Central memory CD8-positive, alpha-beta T cell (primary cell): ENCODE measurements at regions not wholly inside any gene's neighbourhood (a gene's known extent, or its start where the extent isn't known, plus 50 kb on each side); places are given as distances from the start of the nearest gene placed in this dataset.

ENCODE experiments used
- ATAC-seq: fragments of 150-1000 bp; cut with Tn5 transposase; replicated peaks from 2 replicates; pipeline ENCODE4 v1.10.0; 2022; ENCODE audit warnings: mild to moderate bottlenecking, moderate FRiP score, moderate number of reproducible peaks; ENCODE audit not compliant: poor library complexity, severe bottlenecking; ENCODE audit errors: extremely low read depth
- DNase-seq, 2 donors: peaks; one replicate each; pipeline ENCODE4 v3.0.0; 2021; ENCODE audit warnings: low spot score in 2 of 2
- H3K27ac Mint-ChIP-seq: one replicate; pipeline ENCODE4 v1.8.0; 2022; ENCODE audit warnings: low read depth, mild to moderate bottlenecking, moderate library complexity, mixed read lengths
- H3K27me3 Mint-ChIP-seq: one replicate; pipeline ENCODE4 v1.8.0; 2022; ENCODE audit warnings: mixed read lengths
- H3K36me3 Mint-ChIP-seq: one replicate; pipeline ENCODE4 v1.8.0; 2022; ENCODE audit warnings: mild to moderate bottlenecking, moderate library complexity, mixed read lengths; ENCODE audit not compliant: insufficient read depth
- H3K4me1 Mint-ChIP-seq: one replicate; pipeline ENCODE4 v1.8.0; 2022; ENCODE audit warnings: mixed read lengths
- H3K4me3 Mint-ChIP-seq: one replicate; pipeline ENCODE4 v1.8.0; 2022; ENCODE audit warnings: mild to moderate bottlenecking, moderate library complexity, mixed read lengths
- H3K9me3 Mint-ChIP-seq: one replicate; pipeline ENCODE4 v1.8.0; 2022; ENCODE audit warnings: mixed read lengths

DNA sequence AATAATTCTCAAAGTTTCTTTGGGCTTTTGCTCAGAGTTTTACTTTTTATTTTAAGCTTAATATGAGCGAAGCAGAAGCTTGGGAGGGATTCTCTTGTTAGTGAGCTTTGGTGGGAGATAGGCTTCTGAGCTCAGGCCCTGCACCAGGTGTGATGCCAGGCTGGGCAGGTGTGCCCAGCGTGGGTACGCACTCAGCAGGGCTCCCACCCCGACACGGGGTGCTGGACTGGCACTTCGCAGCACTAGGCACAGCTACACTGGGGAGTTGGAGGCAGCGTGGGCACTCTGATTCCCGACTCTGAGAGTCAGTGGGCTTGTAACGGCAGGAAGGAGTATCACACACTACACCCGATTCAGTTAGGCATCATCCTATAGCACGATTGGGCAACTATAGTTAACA lies 244.0 kb downstream of the KLF13 start:
- H3K4me1 Mint-ChIP-seq, result no peaks in the 10 kb centered on the region

DNA sequence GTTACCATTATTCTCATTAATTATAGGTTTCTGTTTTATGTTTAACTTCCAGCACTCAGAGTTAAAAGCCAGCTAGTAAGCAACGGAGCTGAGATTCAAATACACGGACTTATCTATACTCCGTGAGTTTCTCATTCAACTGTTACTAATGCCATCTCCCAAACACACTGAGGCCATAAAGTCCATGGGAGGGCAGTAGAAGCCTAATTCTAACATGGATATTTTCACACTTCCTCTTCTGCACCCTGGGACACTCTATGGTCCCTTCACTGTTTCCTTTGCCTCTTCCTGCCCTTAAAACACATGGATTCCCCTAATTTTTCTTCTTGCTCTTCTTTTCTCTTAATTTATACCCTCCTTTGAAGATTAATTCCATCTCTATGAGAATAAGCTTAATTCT lies 245.0 kb downstream of the KLF13 start:
- Mint-ChIP-seq H3K9me3 (no peaks in the 10 kb centered on the region), H3K27me3 (peaks cover 15% of the 10 kb centered on the region), H3K4me3 (no peak overlapping the region), H3K36me3 (peaks cover 3% of the 10 kb centered on the region), H3K27ac (no peak overlapping the region), H3K4me1 (no peaks in the 10 kb centered on the region)
- ATAC-seq, result no peak
- DNase-seq, result no peak

More for the DNA sequence above, 244.0 kb downstream of the KLF13 start:
- peaks cover 15% of the 10 kb centered on the region for H3K27me3 Mint-ChIP-seq
- H3K4me3 Mint-ChIP-seq, result no peak overlapping the region
- ATAC-seq (no peak), DNase-seq (no peak)
- H3K36me3 Mint-ChIP-seq, result peaks cover 3% of the 10 kb centered on the region
- H3K27ac Mint-ChIP-seq, result no peak overlapping the region
- H3K9me3 Mint-ChIP-seq, result no peaks in the 10 kb centered on the region

DNA sequence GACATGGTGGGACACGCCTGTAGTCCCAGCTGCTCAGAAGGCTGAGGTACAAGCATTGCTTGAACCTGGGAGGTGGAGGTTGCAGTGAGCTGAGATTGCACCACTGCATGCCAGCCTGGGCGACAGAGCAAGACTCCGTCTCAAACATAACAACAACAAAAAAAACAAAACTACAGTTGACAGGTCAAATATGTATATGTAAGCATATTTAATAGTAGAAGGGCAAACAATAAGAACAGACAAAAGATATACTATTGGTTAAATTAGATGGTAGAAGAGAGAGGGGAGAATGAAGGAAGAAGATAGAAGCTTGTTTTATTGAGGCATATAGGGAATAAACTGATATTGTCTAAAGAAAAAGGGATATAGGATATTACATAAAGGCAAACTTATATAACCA lies 247.1 kb downstream of the KLF13 start:
- DNase-seq (no peak), ATAC-seq (no peak)
- no peaks in the 10 kb centered on the region for H3K9me3 Mint-ChIP-seq
- peaks cover 15% of the 10 kb centered on the region for H3K27me3 Mint-ChIP-seq
- no peaks in the 10 kb centered on the region for H3K4me1 Mint-ChIP-seq
- H3K4me3 Mint-ChIP-seq, result no peak overlapping the region
- H3K36me3 Mint-ChIP-seq, result no peaks in the 10 kb centered on the region
- H3K27ac Mint-ChIP-seq, result no peak overlapping the region

DNA sequence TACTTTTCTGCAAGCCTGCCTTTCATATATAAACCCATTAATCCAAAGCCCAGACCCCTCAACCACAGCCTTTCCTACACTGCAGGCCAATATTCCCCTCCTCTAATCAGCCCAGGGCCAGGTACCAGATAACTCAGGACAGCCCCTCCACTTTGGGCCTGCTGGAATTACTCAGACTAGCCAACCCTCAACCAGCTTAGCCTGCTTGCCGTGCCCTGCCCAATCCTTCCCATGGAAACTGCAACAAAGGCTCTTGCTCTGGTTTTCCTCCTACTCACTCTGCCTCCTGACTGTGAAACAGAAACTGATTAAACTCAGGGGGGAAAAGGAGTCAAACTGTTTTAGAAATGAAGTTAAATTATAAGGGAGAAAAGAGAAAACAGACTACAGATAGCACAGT lies 248.1 kb downstream of the KLF13 start:
- Mint-ChIP-seq H3K36me3 (no peaks in the 10 kb centered on the region), H3K27me3 (peaks cover 15% of the 10 kb centered on the region), H3K27ac (no peak overlapping the region), H3K4me3 (no peak overlapping the region), H3K9me3 (no peaks in the 10 kb centered on the region), H3K4me1 (no peaks in the 10 kb centered on the region)
- DNase-seq (no peak), ATAC-seq (no peak)

DNA sequence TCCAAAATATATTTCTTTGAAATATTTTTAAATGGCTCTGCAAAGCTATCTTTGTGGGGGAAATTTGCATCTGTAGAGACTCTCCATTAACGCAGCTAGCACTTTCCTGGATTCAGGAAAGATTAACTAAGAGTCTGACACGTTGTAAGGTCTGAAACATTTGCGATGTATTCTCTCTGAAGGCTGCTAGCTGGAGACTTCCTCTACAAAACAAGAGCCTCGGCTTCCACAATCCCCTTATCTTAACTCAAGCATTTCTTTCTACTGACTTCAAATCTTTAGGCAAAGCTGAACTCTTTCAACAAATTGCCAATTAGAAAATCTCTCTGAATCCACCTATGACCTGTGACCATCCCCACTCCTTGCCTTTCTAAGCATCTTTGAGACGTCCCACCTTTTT lies 250.5 kb downstream of the KLF13 start:
- ATAC-seq, result no peak

DNA sequence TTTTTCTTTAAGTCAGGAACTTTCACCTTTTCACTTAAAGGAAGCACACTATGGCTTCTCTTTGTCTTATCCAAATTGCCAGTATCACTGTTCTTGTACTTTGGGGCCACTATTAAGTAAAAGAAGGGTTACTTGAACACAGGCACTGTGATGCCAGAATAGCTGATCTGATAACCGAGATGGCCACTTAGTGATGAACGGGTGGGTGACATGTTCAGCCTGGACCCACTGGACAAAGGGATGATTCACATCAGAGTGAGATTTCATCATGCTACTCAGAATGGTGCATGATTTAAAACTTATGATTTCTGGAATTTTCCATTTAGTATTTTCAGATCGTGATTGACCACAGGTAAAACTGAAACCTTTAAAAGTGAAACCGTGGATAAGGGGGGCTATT lies 252.6 kb downstream of the KLF13 start:
- H3K27ac Mint-ChIP-seq, result no peak overlapping the region
- H3K4me1 Mint-ChIP-seq, result no peaks in the 10 kb centered on the region
- no peaks in the 10 kb centered on the region for H3K9me3 Mint-ChIP-seq
- H3K4me3 Mint-ChIP-seq, result no peak overlapping the region
- no peaks in the 10 kb centered on the region for H3K36me3 Mint-ChIP-seq
- ATAC-seq (no peak), DNase-seq (no peak)
- H3K27me3 Mint-ChIP-seq, result no peaks in the 10 kb centered on the region

More for the DNA sequence above, 250.5 kb downstream of the KLF13 start:
- H3K9me3 Mint-ChIP-seq, result no peaks in the 10 kb centered on the region
- no peaks in the 10 kb centered on the region for H3K4me1 Mint-ChIP-seq
- H3K36me3 Mint-ChIP-seq, result no peaks in the 10 kb centered on the region
- no peak overlapping the region for H3K4me3 Mint-ChIP-seq
- no peak for DNase-seq
- no peak overlapping the region for H3K27ac Mint-ChIP-seq
- H3K27me3 Mint-ChIP-seq, result peaks cover 8% of the 10 kb centered on the region

DNA sequence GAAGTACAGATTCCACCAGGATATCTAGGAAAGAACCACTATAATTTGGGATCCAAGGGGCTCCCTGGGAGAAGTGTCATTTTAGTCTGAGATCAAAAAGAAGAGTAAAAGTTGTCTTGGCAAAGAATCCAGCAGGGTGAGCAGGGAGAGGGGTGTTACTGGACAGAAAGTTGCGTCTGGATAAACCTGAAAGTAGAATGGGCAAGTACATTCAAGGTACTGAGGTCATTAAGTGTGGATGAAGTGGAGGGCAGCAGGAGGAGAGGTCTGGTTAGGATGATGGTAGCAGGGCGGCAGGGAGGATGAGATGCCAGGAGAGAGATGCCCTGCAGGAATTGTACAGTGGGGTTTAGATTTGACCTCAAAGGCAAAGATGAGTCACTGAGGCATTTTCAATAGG lies 253.3 kb downstream of the KLF13 start:
- Mint-ChIP-seq H3K27ac (no peak overlapping the region), H3K36me3 (no peaks in the 10 kb centered on the region), H3K4me1 (no peaks in the 10 kb centered on the region), H3K4me3 (no peak overlapping the region), H3K27me3 (peaks cover 6% of the 10 kb centered on the region), H3K9me3 (no peaks in the 10 kb centered on the region)
- DNase-seq (no peak), ATAC-seq (no peak)

DNA sequence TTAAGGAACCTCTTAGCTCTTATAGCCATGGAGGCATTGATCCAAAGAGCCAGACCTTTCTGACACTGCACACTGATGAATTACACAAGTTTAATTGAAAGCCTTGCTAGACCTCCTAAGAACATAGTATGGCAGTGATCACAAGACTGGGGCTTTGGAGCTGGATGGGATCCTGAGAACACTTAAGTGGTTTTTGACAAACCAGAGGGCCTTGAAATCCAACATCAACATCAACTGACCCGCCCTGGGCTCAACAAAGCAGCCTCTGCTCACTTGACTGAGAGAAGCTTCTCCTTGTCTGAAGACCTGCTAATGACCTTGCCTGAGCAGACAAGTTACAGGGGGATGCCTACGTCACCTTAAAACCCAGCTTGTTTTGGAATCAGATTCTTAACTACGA lies 257.6 kb downstream of the KLF13 start:
- Mint-ChIP-seq H3K36me3 (peaks cover 1% of the 10 kb centered on the region), H3K27me3 (peaks cover 35% of the 10 kb centered on the region), H3K4me1 (no peaks in the 10 kb centered on the region), H3K9me3 (no peaks in the 10 kb centered on the region), H3K4me3 (no peak overlapping the region), H3K27ac (no peak overlapping the region)
- DNase-seq (no peak), ATAC-seq (no peak)

DNA sequence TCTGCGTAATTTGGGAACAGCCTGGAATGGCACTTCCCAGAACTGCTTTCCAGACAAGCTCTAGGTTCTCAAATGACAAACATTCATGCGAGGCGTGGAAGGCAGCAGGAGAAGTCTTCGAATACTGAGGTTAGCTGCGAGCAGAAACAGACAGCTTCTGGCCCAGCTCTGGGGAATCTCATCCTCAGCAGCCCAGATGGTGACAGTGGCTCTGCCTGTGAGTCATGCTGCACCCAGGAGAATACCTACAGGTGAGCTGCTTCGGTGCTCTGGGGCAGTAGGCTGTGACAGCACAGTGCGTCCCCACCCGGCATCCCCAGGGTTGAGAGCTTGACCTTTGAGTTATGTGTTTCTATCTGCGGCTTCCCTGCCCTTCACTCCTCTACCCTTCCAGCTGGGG lies 258.6 kb downstream of the KLF13 start:
- no peak for DNase-seq
- H3K27ac Mint-ChIP-seq, result no peak overlapping the region
- no peak overlapping the region for H3K4me3 Mint-ChIP-seq
- H3K36me3 Mint-ChIP-seq, result peaks cover 1% of the 10 kb centered on the region
- H3K27me3 Mint-ChIP-seq, result peaks cover 35% of the 10 kb centered on the region
- no peaks in the 10 kb centered on the region for H3K9me3 Mint-ChIP-seq
- H3K4me1 Mint-ChIP-seq, result no peaks in the 10 kb centered on the region
- ATAC-seq, result no peak

DNA sequence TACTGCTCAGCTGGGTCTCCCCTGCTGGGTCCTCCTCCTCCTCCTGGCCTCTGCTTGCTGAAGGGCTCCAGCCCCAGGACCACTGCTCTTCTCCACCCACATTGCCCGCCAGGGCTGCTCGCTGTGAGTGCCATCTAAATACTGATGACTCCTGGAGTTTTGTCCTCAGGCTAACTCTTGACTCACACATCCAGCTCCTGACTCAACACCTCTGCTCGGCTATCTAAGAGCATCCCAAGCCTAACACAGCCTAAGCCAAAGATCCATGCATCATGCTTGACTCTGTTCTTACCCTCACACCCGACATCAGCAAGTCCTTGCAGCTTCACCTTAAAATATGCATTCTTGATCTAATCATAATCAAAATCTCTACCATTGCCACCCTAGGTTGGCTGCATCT lies 260.2 kb downstream of the KLF13 start:
- no peaks in the 10 kb centered on the region for H3K4me1 Mint-ChIP-seq

DNA sequence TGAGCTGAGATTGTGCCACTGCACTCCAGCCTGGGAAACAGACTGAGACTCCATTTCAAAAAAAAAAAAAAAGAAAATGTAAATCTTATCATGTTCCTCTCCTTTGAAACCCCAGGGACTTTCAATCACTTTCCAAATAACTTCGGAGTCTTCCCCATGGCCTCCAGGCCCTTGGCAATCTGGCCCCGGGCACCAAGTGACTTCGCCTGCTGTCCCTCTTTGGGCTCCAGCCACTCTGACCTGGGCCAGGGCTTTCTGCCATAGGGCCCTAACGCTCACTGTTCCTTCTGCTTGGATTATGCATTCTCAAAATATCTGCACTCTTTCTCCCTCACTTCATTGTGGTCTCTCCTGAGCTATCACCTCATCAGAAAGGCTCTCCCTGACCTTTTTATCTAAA lies 260.9 kb downstream of the KLF13 start:
- Mint-ChIP-seq H3K4me3 (no peak overlapping the region), H3K36me3 (peaks cover 1% of the 10 kb centered on the region), H3K27me3 (peaks cover 46% of the 10 kb centered on the region), H3K27ac (no peak overlapping the region), H3K4me1 (no peaks in the 10 kb centered on the region), H3K9me3 (no peaks in the 10 kb centered on the region)
- no peak for DNase-seq
- no peak for ATAC-seq

More for the DNA sequence above, 260.2 kb downstream of the KLF13 start:
- DNase-seq (no peak), ATAC-seq (no peak)
- Mint-ChIP-seq H3K27ac (no peak overlapping the region), H3K4me3 (no peak overlapping the region), H3K36me3 (peaks cover 1% of the 10 kb centered on the region), H3K27me3 (peaks cover 46% of the 10 kb centered on the region), H3K9me3 (no peaks in the 10 kb centered on the region)

DNA sequence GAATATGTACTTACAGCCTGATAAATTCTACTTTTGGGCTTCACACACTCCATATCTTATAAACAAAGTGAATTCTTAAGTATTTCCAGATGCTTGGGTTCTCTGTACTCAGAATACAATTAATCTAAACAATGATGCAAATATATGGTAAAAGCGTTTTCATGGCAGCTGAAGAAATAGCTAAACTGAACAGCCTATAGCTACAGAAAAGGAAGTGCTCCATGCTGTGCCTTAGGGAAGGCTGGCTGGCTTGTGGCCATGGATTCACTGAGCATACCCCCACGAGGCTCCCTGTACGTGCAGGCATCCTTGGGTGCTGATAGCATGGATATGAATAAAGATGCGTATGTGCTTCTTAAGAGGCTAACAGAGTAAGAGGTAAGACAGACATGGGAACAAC lies 264.0 kb downstream of the KLF13 start:
- H3K27ac Mint-ChIP-seq, result no peak overlapping the region
- no peak overlapping the region for H3K4me3 Mint-ChIP-seq
- H3K4me1 Mint-ChIP-seq, result no peaks in the 10 kb centered on the region
- peaks cover 36% of the 10 kb centered on the region for H3K27me3 Mint-ChIP-seq
- no peaks in the 10 kb centered on the region for H3K9me3 Mint-ChIP-seq
- H3K36me3 Mint-ChIP-seq, result peaks cover 1% of the 10 kb centered on the region
- DNase-seq (no peak), ATAC-seq (no peak)

DNA sequence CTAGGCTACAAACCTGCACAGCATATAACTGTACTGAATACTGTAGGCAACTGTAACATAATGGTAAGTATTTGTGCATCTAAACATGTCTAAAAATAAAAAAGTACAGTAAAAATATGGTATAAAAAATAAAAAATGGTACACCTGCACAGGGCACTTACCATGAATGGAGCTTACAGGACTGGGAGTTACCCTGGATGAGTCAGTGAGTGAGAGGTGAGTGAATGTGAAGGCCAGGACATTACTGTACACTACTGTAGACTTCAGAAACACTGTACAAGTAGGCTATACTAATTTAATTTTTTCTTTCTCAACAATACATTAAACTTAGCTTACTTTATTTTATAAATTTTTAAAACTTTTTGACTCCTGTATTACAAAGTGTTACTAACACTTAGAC lies 265.3 kb downstream of the KLF13 start:
- no peaks in the 10 kb centered on the region for H3K9me3 Mint-ChIP-seq
- peaks cover 1% of the 10 kb centered on the region for H3K36me3 Mint-ChIP-seq
- peaks cover 25% of the 10 kb centered on the region for H3K27me3 Mint-ChIP-seq
- no peak for ATAC-seq
- DNase-seq, result no peak
- no peak overlapping the region for H3K27ac Mint-ChIP-seq
- no peak overlapping the region for H3K4me3 Mint-ChIP-seq
- no peaks in the 10 kb centered on the region for H3K4me1 Mint-ChIP-seq

DNA sequence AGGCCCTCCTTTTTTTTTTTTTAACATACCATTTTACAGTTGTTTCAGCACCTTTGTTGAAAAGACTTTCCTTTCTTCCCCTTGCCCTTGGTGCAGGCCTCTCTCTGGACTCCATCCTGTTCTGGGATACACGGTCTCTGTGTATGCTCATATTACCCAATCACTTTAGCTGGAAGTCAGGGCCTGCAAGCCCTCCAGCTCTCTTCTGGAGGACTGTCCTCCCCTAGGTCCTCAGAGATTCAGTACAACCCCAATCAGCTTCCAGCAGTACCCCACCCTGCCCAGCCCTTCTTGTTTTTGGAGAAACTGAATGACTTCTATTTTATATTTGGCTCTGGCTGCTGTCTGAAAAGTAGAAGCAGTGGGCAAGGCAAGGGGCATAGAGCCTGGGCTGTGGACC lies 270.8 kb downstream of the KLF13 start:
- peaks cover 46% of the 10 kb centered on the region for H3K27me3 Mint-ChIP-seq
- no peak overlapping the region for H3K27ac Mint-ChIP-seq
- H3K4me3 Mint-ChIP-seq, result no peak overlapping the region
- ATAC-seq (no peak), DNase-seq (no peak)
- no peaks in the 10 kb centered on the region for H3K9me3 Mint-ChIP-seq
- no peaks in the 10 kb centered on the region for H3K4me1 Mint-ChIP-seq
- no peaks in the 10 kb centered on the region for H3K36me3 Mint-ChIP-seq
